NOMO-1 (cell line): ENCODE measurements at regions not wholly inside any gene's neighbourhood (a gene's known extent, or its start where the extent isn't known, plus 50 kb on each side); places are given as distances from the start of the nearest gene placed in this dataset.

Experiments
- DNase-seq, 2 experiments: peaks; one replicate each; lab custom pipeline; 2025; ENCODE audit not compliant: unreplicated experiment in 2 of 2; lab: John Stamatoyannopoulos, UW

DNA sequence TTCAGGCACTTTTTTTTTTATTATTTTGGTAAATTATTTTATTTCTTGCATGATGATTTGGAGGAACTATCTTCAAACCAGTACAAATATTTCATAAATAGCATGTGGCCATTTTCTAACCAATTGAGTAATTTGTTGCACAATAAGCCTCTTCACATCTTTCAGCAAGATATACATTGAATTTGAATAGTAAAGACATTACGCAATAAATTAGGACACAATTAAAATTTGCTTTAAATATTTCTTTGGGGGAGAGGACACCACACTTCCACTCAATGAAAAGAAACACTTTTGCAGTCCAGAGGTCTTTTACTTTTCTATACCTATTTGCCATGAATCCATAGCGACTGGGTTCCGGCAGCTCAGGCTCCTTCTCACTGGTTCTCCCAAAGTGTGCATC is 762.6 kb upstream of the GOLIM4 start:
- DNase-seq = no peak

- no peak for DNase-seq
Measured at GRCh38 chr3:168850109-168850508, 754.4 kb upstream of the GOLIM4 start.

GRCh38 chr3:168847291-168847883 is 751.7 kb upstream of the GOLIM4 start:
- peak in 1 of 2 experiments; percentile 50 for DNase-seq

- no peak for DNase-seq
Measured at GRCh38 chr3:168844894-168845482, 749.3 kb upstream of the GOLIM4 start.

- DNase-seq = no peak
Measured at GRCh38 chr3:168844472-168844871, 748.7 kb upstream of the GOLIM4 start.

GRCh38 chr3:168843481-168843880 is 747.8 kb upstream of the GOLIM4 start:
- no peak for DNase-seq

- DNase-seq = no peak
Measured at GRCh38 chr3:168839653-168840052, 743.9 kb upstream of the GOLIM4 start.

GRCh38 chr3:168834558-168834957 is 738.8 kb upstream of the GOLIM4 start:
- no peak for DNase-seq

GRCh38 chr3:168828943-168829342 is 733.2 kb upstream of the GOLIM4 start:
- DNase-seq = no peak

DNA sequence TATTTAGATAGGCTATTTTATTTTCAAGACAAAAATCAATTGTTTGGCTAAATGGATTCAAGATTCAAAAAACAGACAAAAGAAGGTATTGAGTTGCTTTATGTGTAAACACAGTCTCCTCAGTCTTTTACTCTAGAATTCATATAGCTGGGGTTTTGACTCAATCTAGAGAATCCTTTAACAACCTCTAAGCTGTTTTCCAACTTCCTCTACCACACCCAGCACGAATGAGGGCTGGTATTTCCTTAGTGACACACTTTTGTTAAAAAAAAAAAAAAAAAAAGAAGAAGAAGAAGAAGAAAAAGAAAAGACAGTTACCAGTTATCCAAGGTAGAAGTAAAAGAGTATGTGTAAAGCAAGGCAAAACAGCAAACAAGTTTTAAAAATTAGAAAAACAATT is 732.8 kb upstream of the GOLIM4 start:
- DNase-seq = no peak

DNA sequence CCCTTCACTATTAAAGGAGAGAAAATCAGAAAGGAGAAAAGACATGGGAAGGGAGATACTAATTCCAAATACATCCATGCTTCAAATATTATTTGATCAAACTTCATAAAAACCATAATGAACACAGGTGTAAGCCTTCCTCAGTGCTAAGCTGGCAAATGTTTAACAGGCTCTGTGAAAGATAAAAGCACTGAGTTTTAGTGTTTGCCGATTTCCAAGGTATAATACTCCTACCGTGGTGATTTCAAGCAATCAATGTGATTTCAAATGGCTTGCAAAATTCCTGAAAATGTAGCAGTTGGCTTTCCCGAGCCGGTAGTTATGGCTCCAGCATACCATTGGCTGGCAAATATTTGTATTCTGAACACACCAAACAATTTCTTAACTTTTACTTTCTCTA is 732.3 kb upstream of the GOLIM4 start:
- no peak for DNase-seq

GRCh38 chr3:168824107-168824506 is 728.4 kb upstream of the GOLIM4 start:
- DNase-seq = no peak

- no peak for DNase-seq
Measured at GRCh38 chr3:168823466-168823865, 727.7 kb upstream of the GOLIM4 start.

- DNase-seq = no peak
Measured at GRCh38 chr3:168820810-168821415, 725.2 kb upstream of the GOLIM4 start.

- DNase-seq = no peak
Measured at GRCh38 chr3:168817177-168817576, 721.5 kb upstream of the GOLIM4 start.

GRCh38 chr3:168815946-168816345 is 720.2 kb upstream of the GOLIM4 start:
- DNase-seq = no peak

- DNase-seq = no peak
Measured at GRCh38 chr3:168813225-168813802, 717.6 kb upstream of the GOLIM4 start.

DNA sequence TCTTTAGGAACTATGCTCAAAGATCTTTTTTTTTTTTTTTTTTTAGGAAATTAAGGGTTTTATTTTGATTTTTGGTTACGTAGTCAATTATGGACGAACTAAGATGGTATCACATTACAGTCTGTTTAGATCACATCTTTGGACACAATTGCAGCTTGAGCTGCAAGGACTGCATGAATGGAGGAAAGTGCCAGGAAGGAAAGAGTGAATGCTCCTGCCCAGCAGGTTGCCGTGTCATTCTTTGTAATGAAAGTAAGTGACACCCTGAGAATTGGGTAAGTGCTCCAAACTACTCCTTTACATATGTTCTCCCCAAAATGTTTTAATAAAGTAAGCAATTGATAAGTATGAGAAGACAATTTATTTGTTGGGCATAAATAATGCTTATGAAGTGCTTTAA is 716.5 kb upstream of the GOLIM4 start:
- DNase-seq = no peak

DNA sequence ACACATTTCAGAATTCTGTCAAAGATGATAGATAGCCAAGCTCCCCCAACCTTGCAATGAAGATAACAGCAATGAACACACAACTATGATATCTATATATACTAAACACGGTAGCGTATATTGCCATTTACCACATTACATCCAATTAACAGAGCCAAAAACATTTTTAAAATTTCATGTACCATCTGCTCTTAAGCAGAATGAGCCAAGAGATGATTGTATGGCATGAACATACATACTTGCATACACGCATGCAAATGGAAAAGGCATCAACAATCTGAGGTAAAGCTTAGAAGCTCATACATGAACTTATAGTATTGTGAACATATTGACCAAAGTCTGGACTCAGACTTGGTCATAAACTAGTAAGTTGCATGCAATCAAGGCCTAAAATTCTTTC is 712.9 kb upstream of the GOLIM4 start:
- DNase-seq = no peak

DNA sequence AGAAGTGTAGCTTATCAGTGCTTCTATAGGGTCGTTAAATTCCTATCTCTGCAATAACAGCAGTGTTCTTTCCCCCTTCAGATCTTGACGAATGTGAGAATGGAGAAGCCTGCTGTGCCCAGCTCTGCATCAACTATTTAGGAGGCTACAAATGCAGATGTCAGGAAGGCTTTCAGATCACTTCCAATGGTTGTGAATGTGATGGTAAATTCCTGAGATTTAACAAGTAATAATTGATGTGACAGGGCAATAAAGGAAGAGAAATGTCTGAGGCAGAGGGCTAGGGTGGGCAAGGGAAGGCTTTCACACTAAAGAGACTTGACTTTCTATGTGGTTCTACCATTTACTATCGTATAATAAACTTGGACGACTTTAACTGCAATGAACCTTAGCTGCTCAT is 711.7 kb upstream of the GOLIM4 start:
- no peak for DNase-seq

- no peak for DNase-seq
Measured at GRCh38 chr3:168806871-168807270, 711.1 kb upstream of the GOLIM4 start.

GRCh38 chr3:168803536-168803935 is 707.8 kb upstream of the GOLIM4 start:
- DNase-seq = no peak
